Hepatocyte (in vitro differentiated cells): ENCODE measurements at regions not wholly inside any gene's neighbourhood (a gene's known extent, or its start where the extent isn't known, plus 50 kb on each side); places are given as distances from the start of the nearest gene placed in this dataset.

ENCODE experiments used
- DNase-seq: peaks from one replicate; pipeline ENCODE4 v3.0.0-alpha.2; 2016; ENCODE audit warnings: low spot score
- H2AFZ ChIP-seq: fragments of 200-600 bp; sonication (generic); 2 replicates; pipeline ENCODE4 v1.6.0; 2016; ENCODE audit warnings: antibody characterized with exemption, mild to moderate bottlenecking
- H3K27ac ChIP-seq: fragments of 200-600 bp; sonication (generic); 2 replicates; pipeline ENCODE4 v1.5.1; 2016; ENCODE audit warnings: mild to moderate bottlenecking
- H3K27me3 ChIP-seq: fragments of 200-600 bp; sonication (generic); 2 replicates; pipeline ENCODE4 v1.6.1; 2016
- H3K36me3 ChIP-seq: fragments of 200-600 bp; sonication (generic); replicated peaks from 2 replicates; pipeline ENCODE4 v1.5.1; 2016; ENCODE audit warnings: low read depth; ENCODE audit not compliant: insufficient read depth
- H3K4me1 ChIP-seq: fragments of 200-600 bp; sonication (generic); 2 replicates; pipeline ENCODE4 v1.5.1; 2016; ENCODE audit warnings: mild to moderate bottlenecking, moderate library complexity; ENCODE audit not compliant: insufficient read depth
- H3K4me2 ChIP-seq: fragments of 200-600 bp; sonication (generic); 2 replicates; pipeline ENCODE4 v1.6.0; 2016
- H3K4me3 ChIP-seq: fragments of 200-600 bp; sonication (generic); 2 replicates; pipeline ENCODE4 v1.5.1; 2016; ENCODE audit warnings: mild to moderate bottlenecking
- H3K79me2 ChIP-seq: fragments of 200-600 bp; sonication (generic); 2 replicates; pipeline ENCODE4 v1.6.0; 2017; ENCODE audit warnings: mild to moderate bottlenecking
- H3K9me2 ChIP-seq: fragments of 200-600 bp; sonication (generic); replicated peaks from 2 replicates; pipeline ENCODE4 v1.6.0; 2017; ENCODE audit warnings: mild to moderate bottlenecking; ENCODE audit not compliant: insufficient read depth
- H3K9me3 ChIP-seq: fragments of 200-600 bp; sonication (generic); 2 replicates; pipeline ENCODE4 v1.5.1; 2016; ENCODE audit warnings: low read depth, mild to moderate bottlenecking
- H4K20me1 ChIP-seq: fragments of 200-600 bp; sonication (generic); 2 replicates; pipeline ENCODE4 v1.6.0; 2016; ENCODE audit warnings: mild to moderate bottlenecking; ENCODE audit not compliant: insufficient read depth, poor library complexity, severe bottlenecking
- EZH2 ChIP-seq: fragments of 200-600 bp; sonication (generic); IDR thresholded peaks from 2 replicates; pipeline ENCODE4 v1.6.1; 2016; ENCODE audit warnings: antibody characterized with exemption, mild to moderate bottlenecking, borderline replicate concordance
- EZH2phosphoT487 ChIP-seq: fragments of 200-600 bp; sonication (generic); IDR thresholded peaks from one replicate; pipeline ENCODE4 v1.6.1; 2018; ENCODE audit warnings: antibody characterized with exemption, mild to moderate bottlenecking, low read depth, moderate library complexity; ENCODE audit not compliant: unreplicated experiment, severe bottlenecking
- WGBS: methylation state at CpG from one replicate; pipeline ENCODE4 v1.1.6; 2016; ENCODE audit warnings: low lambda C conversion rate; ENCODE audit errors: missing lambda C conversion rate; 5-methylcytosine and 5-hydroxymethylcytosine counted together
- TF ChIP-seq, protein P1 (sequence below): fragments of 200-600 bp; sonication (generic); IDR thresholded peaks from 2 replicates; pipeline ENCODE4 v1.5.1; 2016; ENCODE audit warnings: antibody characterized with exemption, mild to moderate bottlenecking; ENCODE audit not compliant: poor library complexity

- Histone ChIP-seq H3K4me2 (no peak overlapping the region), H3K4me3 (no peak overlapping the region), H3K79me2 (no peaks in the 10 kb centered on the region), H3K4me1 (peaks cover 12% of the 10 kb centered on the region), H3K27me3 (no peaks in the 10 kb centered on the region), H3K9me3 (no peaks in the 10 kb centered on the region), H4K20me1 (no peaks in the 10 kb centered on the region), H3K36me3 (no peaks in the 10 kb centered on the region), H3K9me2 (no peaks in the 10 kb centered on the region), H3K27ac (no peak overlapping the region), H2AFZ (no peak overlapping the region)
- no peak for DNase-seq
- WGBS = 99% methylated on average over 4 of the region's 4 CpGs
- TF ChIP-seq, protein P1, sequence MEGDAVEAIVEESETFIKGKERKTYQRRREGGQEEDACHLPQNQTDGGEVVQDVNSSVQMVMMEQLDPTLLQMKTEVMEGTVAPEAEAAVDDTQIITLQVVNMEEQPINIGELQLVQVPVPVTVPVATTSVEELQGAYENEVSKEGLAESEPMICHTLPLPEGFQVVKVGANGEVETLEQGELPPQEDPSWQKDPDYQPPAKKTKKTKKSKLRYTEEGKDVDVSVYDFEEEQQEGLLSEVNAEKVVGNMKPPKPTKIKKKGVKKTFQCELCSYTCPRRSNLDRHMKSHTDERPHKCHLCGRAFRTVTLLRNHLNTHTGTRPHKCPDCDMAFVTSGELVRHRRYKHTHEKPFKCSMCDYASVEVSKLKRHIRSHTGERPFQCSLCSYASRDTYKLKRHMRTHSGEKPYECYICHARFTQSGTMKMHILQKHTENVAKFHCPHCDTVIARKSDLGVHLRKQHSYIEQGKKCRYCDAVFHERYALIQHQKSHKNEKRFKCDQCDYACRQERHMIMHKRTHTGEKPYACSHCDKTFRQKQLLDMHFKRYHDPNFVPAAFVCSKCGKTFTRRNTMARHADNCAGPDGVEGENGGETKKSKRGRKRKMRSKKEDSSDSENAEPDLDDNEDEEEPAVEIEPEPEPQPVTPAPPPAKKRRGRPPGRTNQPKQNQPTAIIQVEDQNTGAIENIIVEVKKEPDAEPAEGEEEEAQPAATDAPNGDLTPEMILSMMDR = no peak
- TF ChIP-seq EZH2phosphoT487 = no peak
- TF ChIP-seq EZH2 = no peak
These were observed 285.0 kb downstream of the DUSP10 start for GRCh38 chr1:221456918-221457317.

GRCh38 chr1:221457685-221458446 lies 284.0 kb downstream of the DUSP10 start:
- no peak overlapping the region for H3K4me3 ChIP-seq
- TF ChIP-seq EZH2 (no peak), EZH2phosphoT487 (no peak)
- TF ChIP-seq, protein P1 = no peak
- 50% methylated on average over 7 of the region's 7 CpGs for WGBS
- H3K9me3 ChIP-seq = no peaks in the 10 kb centered on the region
- DNase-seq = no peak
- H3K4me1 ChIP-seq = peaks cover 12% of the 10 kb centered on the region
- H3K27ac ChIP-seq = peak overlapping the region; percentile 34
- peak overlapping the region; percentile 36 for H3K4me2 ChIP-seq
- H3K36me3 ChIP-seq = no peaks in the 10 kb centered on the region
- H4K20me1 ChIP-seq = no peaks in the 10 kb centered on the region
- no peaks in the 10 kb centered on the region for H3K79me2 ChIP-seq
- no peaks in the 10 kb centered on the region for H3K9me2 ChIP-seq
- H3K27me3 ChIP-seq = no peaks in the 10 kb centered on the region
- H2AFZ ChIP-seq = no peak overlapping the region

GRCh38 chr1:221458447-221459156 lies 283.3 kb downstream of the DUSP10 start:
- H3K4me2 ChIP-seq = peak overlapping the region; percentile 36
- peak overlapping the region; percentile 34 for H3K27ac ChIP-seq
- 57% methylated on average over 5 of the region's 5 CpGs for WGBS
- no peak overlapping the region for H3K4me3 ChIP-seq
- TF ChIP-seq, protein P1 = no peak
- no peak for TF ChIP-seq EZH2phosphoT487
- TF ChIP-seq EZH2 = no peak
- no peaks in the 10 kb centered on the region for H3K79me2 ChIP-seq
- H3K27me3 ChIP-seq = no peaks in the 10 kb centered on the region
- DNase-seq = no peak
- H3K4me1 ChIP-seq = peaks cover 12% of the 10 kb centered on the region
- H2AFZ ChIP-seq = no peak overlapping the region
- no peaks in the 10 kb centered on the region for H4K20me1 ChIP-seq
- H3K36me3 ChIP-seq = no peaks in the 10 kb centered on the region
- no peaks in the 10 kb centered on the region for H3K9me2 ChIP-seq
- no peaks in the 10 kb centered on the region for H3K9me3 ChIP-seq
